Neural cell (in vitro differentiated cells): ENCODE measurements at regions not wholly inside any gene's neighbourhood (a gene's known extent, or its start where the extent isn't known, plus 50 kb on each side); places are given as distances from the start of the nearest gene placed in this dataset.

Source experiments
- H2AFZ ChIP-seq: fragments of 200-600, 300-800 bp; sonication (generic), shearing (Covaris generic); 2 replicates; pipeline ENCODE4 v1.6.0; 2014; ENCODE audit warnings: low read depth, mild to moderate bottlenecking, antibody characterized with exemption, low read length, moderate library complexity
- H3F3A ChIP-seq: fragments of 200-600 bp; shearing (Covaris generic); 2 replicates; pipeline ENCODE4 v1.6.1; 2016; ENCODE audit warnings: mild to moderate bottlenecking, moderate library complexity, mixed read lengths, antibody characterized with exemption, low read length; ENCODE audit not compliant: insufficient read depth, poor library complexity, severe bottlenecking
- H3K27ac ChIP-seq: fragments of 200-600, 300-800 bp; sonication (generic), shearing (Covaris generic); 2 replicates; pipeline ENCODE4 v1.5.1; 2014; ENCODE audit warnings: mild to moderate bottlenecking, low read length, moderate library complexity
- H3K27me3 ChIP-seq: fragments of 300-800, 200-600 bp; sonication (generic), shearing (Covaris generic); 2 replicates; pipeline ENCODE4 v1.6.0; 2014; ENCODE audit warnings: mild to moderate bottlenecking, low read depth, low read length, moderate library complexity; ENCODE audit not compliant: insufficient read depth
- H3K36me3 ChIP-seq: fragments of 300-800, 200-600 bp; sonication (generic), shearing (Covaris generic); 2 replicates; pipeline ENCODE4 v1.5.1; 2014; ENCODE audit warnings: mild to moderate bottlenecking, antibody characterized with exemption, low read length, moderate library complexity; ENCODE audit not compliant: insufficient read depth
- H3K4me2 ChIP-seq: fragments of 300-800, 200-600 bp; sonication (generic), shearing (Covaris generic); 2 replicates; pipeline ENCODE4 v1.6.0; 2014; ENCODE audit warnings: mild to moderate bottlenecking, low read length
- H3K4me3 ChIP-seq: fragments of 300-800, 200-600 bp; sonication (generic), shearing (Covaris generic); 2 replicates; pipeline ENCODE4 v1.5.1; 2014; ENCODE audit warnings: mild to moderate bottlenecking, low read length, moderate library complexity
- H3K79me2 ChIP-seq: fragments of 200-600 bp; shearing (Covaris generic); replicated peaks from 2 replicates; pipeline ENCODE4 v1.6.0; 2014; ENCODE audit warnings: mild to moderate bottlenecking, low read length, moderate library complexity; ENCODE audit not compliant: insufficient read depth
- H3K9ac ChIP-seq: fragments of 300-800, 200-600 bp; sonication (generic), shearing (Covaris generic); 2 replicates; pipeline ENCODE4 v1.6.1; 2016; ENCODE audit warnings: mild to moderate bottlenecking, low read length, mixed read lengths
- H3K9me2 ChIP-seq: fragments of 200-600 bp; shearing (Covaris generic); 2 replicates; pipeline ENCODE4 v1.6.1; 2016; ENCODE audit warnings: mild to moderate bottlenecking, low read length, mixed read lengths; ENCODE audit not compliant: insufficient read depth
- H3K9me3 ChIP-seq: fragments of 200-600, 300-800 bp; sonication (generic), shearing (Covaris generic); 2 replicates; pipeline ENCODE4 v1.6.1; 2016; ENCODE audit warnings: mild to moderate bottlenecking, mixed run types, low read length, moderate library complexity, mixed read lengths
- H4K20me1 ChIP-seq: fragments of 200-600 bp; shearing (Covaris generic); 2 replicates; pipeline ENCODE4 v1.6.1; 2016; ENCODE audit warnings: mild to moderate bottlenecking, mixed run types; ENCODE audit not compliant: insufficient read depth
- EP300 ChIP-seq: fragments of 450-650 bp; conservative IDR thresholded peaks from 2 replicates; pipeline ENCODE4 v1.6.1; 2014; ENCODE audit warnings: antibody characterized with exemption, mild to moderate bottlenecking, moderate library complexity; ENCODE audit not compliant: poor library complexity, severe bottlenecking
- EZH2 ChIP-seq: fragments of 200-600, 300-800 bp; shearing (Covaris generic), sonication (generic); IDR thresholded peaks from 2 replicates; pipeline ENCODE4 v1.6.1; 2014; ENCODE audit warnings: antibody characterized with exemption, low read length, borderline replicate concordance, mild to moderate bottlenecking; ENCODE audit not compliant: insufficient read depth, poor library complexity, severe bottlenecking
- MXI1 ChIP-seq: fragments of 450-650 bp; conservative IDR thresholded peaks from 2 replicates; pipeline ENCODE4 v1.6.1; 2014; ENCODE audit warnings: antibody characterized with exemption, mild to moderate bottlenecking; ENCODE audit not compliant: poor library complexity, severe bottlenecking
- POLR2AphosphoS5 ChIP-seq: IDR thresholded peaks from 2 replicates; pipeline ENCODE4 v1.6.1; 2012
- RAD21 ChIP-seq: fragments of 450-650 bp; conservative IDR thresholded peaks from 2 replicates; pipeline ENCODE4 v1.6.1; 2014; ENCODE audit warnings: antibody characterized with exemption, mild to moderate bottlenecking, moderate library complexity
- SMC3 ChIP-seq: fragments of 450-650 bp; conservative IDR thresholded peaks from 2 replicates; pipeline ENCODE4 v1.6.1; 2014; ENCODE audit warnings: antibody characterized with exemption, mild to moderate bottlenecking, moderate library complexity; ENCODE audit not compliant: poor library complexity
- TAF1 ChIP-seq: IDR thresholded peaks from 2 replicates; pipeline ENCODE4 v1.6.1; 2012; ENCODE audit warnings: low read depth
- TF ChIP-seq, protein P1 (sequence below): fragments of 450-650 bp; IDR thresholded peaks from 2 replicates; pipeline ENCODE4 v1.5.1; 2014; ENCODE audit warnings: antibody characterized with exemption, mild to moderate bottlenecking, moderate library complexity; ENCODE audit not compliant: poor library complexity, severe bottlenecking
- TF ChIP-seq, protein P2 (sequence below): IDR thresholded peaks from 2 replicates; pipeline ENCODE4 v1.6.1; 2012; ENCODE audit warnings: borderline replicate concordance

DNA sequence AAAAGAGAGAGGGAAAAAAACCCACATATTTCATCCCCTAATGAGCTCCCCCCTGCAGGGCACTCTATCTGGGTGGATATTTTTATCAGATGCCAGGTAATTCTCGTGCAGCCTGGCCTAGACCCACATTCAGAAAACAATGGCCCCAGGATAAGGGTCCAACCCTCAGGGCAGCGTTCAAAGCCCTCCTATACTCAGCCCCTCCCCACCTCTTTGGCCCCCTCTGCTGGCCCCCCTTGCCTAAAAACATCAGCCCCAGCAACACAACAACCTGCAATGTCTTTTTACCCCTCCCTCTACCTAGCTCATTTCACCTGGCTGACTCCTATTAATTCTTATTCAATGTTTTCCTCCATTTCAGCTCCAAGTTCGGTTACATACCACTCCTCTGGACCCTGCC, 145.4 kb upstream of the MED14 start:
- no peak overlapping the region for H3K4me2 ChIP-seq
- no peaks in the 10 kb centered on the region for H3K9me2 ChIP-seq
- no peaks in the 10 kb centered on the region for H3F3A ChIP-seq
- H3K9me3 ChIP-seq, result no peaks in the 10 kb centered on the region
- H2AFZ ChIP-seq, result no peak overlapping the region
- no peaks in the 10 kb centered on the region for H3K79me2 ChIP-seq
- H4K20me1 ChIP-seq, result no peaks in the 10 kb centered on the region
- no peak overlapping the region for H3K27ac ChIP-seq
- TF ChIP-seq, protein P1, sequence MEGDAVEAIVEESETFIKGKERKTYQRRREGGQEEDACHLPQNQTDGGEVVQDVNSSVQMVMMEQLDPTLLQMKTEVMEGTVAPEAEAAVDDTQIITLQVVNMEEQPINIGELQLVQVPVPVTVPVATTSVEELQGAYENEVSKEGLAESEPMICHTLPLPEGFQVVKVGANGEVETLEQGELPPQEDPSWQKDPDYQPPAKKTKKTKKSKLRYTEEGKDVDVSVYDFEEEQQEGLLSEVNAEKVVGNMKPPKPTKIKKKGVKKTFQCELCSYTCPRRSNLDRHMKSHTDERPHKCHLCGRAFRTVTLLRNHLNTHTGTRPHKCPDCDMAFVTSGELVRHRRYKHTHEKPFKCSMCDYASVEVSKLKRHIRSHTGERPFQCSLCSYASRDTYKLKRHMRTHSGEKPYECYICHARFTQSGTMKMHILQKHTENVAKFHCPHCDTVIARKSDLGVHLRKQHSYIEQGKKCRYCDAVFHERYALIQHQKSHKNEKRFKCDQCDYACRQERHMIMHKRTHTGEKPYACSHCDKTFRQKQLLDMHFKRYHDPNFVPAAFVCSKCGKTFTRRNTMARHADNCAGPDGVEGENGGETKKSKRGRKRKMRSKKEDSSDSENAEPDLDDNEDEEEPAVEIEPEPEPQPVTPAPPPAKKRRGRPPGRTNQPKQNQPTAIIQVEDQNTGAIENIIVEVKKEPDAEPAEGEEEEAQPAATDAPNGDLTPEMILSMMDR, result no peak
- TF ChIP-seq EP300 (no peak), EZH2 (no peak), SMC3 (no peak), TAF1 (no peak), POLR2AphosphoS5 (no peak), RAD21 (no peak), MXI1 (no peak)
- TF ChIP-seq, protein P2, sequence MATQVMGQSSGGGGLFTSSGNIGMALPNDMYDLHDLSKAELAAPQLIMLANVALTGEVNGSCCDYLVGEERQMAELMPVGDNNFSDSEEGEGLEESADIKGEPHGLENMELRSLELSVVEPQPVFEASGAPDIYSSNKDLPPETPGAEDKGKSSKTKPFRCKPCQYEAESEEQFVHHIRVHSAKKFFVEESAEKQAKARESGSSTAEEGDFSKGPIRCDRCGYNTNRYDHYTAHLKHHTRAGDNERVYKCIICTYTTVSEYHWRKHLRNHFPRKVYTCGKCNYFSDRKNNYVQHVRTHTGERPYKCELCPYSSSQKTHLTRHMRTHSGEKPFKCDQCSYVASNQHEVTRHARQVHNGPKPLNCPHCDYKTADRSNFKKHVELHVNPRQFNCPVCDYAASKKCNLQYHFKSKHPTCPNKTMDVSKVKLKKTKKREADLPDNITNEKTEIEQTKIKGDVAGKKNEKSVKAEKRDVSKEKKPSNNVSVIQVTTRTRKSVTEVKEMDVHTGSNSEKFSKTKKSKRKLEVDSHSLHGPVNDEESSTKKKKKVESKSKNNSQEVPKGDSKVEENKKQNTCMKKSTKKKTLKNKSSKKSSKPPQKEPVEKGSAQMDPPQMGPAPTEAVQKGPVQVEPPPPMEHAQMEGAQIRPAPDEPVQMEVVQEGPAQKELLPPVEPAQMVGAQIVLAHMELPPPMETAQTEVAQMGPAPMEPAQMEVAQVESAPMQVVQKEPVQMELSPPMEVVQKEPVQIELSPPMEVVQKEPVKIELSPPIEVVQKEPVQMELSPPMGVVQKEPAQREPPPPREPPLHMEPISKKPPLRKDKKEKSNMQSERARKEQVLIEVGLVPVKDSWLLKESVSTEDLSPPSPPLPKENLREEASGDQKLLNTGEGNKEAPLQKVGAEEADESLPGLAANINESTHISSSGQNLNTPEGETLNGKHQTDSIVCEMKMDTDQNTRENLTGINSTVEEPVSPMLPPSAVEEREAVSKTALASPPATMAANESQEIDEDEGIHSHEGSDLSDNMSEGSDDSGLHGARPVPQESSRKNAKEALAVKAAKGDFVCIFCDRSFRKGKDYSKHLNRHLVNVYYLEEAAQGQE, result no peak
- H3K9ac ChIP-seq, result no peak overlapping the region
- H3K4me3 ChIP-seq, result no peak overlapping the region
- H3K36me3 ChIP-seq, result no peaks in the 10 kb centered on the region
- no peaks in the 10 kb centered on the region for H3K27me3 ChIP-seq

DNA sequence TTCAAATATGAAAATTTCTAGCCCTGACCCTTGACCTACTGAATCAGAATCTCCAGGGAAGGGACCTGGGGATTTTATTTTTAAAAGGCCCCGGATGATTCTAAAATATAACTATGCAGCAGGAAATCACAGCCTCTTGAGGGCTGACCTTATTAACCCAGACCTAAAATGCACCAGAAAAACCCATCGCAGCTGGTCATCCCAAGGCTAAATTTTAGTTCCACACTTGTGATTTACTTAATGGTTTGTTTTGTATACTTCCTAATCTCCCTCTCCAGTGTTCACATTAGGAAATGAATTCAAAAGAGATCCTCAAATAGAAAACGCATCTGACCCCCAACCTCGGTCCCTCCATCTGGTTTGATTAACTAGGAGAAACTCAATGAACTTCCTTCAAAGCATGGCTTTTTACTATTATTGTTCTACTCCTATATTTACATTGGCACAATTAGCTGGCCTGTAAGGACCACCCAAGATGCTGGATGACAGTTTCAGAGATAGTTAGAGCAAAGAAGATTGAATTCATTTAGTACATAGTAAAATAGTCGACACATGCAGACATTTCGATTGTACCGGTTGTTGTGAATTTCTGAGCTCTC, 147.8 kb upstream of the MED14 start:
- Histone ChIP-seq H2AFZ (no peak overlapping the region), H3K9me3 (no peaks in the 10 kb centered on the region), H3K9me2 (no peaks in the 10 kb centered on the region), H3K36me3 (no peaks in the 10 kb centered on the region), H3K4me3 (no peak overlapping the region), H4K20me1 (no peaks in the 10 kb centered on the region), H3K9ac (no peak overlapping the region), H3K27ac (no peak overlapping the region), H3F3A (no peaks in the 10 kb centered on the region), H3K27me3 (no peaks in the 10 kb centered on the region), H3K4me2 (no peak overlapping the region), H3K79me2 (no peaks in the 10 kb centered on the region)
- TF ChIP-seq EZH2 (no peak), RAD21 (no peak), POLR2AphosphoS5 (no peak), TAF1 (no peak), MXI1 (no peak), SMC3 (no peak), EP300 (no peak)
- TF ChIP-seq, protein P1, result no peak
- TF ChIP-seq, protein P2, result no peak
